ENCODE measurements at regions not wholly inside any gene's neighbourhood (a gene's known extent, or its start where the extent isn't known, plus 50 kb on each side); places are given as distances from the start of the nearest gene placed in this dataset.

DNA sequence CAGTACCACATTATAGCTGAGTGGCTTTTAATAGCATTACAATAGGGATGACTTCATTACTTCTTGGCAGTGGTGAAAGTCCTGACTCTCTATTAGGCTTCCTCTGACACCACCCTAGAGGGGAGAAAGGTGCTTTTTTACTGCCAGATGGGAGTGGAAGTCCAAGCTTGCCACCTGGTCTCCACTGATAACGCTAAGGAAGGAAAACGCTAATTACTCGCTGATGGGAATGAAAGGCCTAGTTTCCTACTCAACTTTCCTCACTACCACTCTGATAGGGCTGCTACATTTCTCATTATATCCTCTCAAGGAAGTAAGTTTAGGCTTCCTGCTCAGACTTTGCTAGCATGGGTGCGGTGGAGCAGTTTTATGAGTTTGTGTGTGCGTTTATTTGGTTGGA lies 62.3 kb upstream of the PAGE3 start:
- TF ChIP-seq CTCF (IDR thresholded peaks at IDR 0.05; ENCODE audit: insufficient read depth, low read depth, low read length), result no peak
- no peak for DNase-seq (ENCODE audit: low read depth)
- no peak overlapping the region for H3K4me3 ChIP-seq (ENCODE audit: low read depth, low read length)

DNA sequence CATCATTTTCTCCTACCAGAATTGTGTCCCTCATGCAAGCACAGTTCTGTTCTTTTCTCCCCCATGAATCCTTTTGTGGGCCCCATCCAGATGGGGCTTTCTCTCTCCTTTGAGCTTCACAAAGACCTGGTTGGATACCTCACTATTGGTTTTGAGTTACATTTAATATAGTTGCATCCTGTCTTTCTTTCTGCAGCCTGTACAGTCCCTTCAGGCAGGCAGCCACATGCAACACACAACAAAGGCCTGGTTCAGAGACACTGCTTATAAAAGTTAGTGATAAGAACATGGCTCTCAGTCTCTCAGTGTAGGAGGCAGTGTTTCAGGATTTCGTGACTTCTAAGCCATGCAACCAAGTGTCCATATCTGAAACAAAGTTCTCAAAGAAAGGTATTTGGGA lies 70.6 kb upstream of the PAGE3 start:
- TF ChIP-seq CTCF (IDR thresholded peaks at IDR 0.05; ENCODE audit: insufficient read depth, low read depth, low read length), result no peak
- no peak for DNase-seq (ENCODE audit: low read depth)
- H3K4me3 ChIP-seq (ENCODE audit: low read depth, low read length), result no peak overlapping the region

DNA sequence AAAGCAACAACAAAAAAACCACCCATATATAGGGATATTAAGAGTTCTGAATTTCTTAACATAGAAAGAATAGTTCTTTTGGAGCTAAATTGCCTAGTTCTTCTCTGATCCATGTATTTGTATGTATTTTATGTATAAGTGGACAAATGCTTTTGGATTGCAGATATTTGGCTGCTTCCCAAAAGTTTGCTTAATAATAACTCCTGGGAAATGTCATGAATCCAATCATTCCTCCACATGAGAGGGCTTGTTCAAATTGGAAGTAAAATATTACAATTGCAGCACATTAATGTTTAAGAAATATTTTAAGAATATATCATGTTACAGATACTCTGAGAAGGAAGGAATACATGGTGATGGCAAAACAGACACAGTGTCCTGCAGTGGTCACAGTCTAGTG lies 71.5 kb upstream of the PAGE3 start:
- DNase-seq (ENCODE audit: low read depth), result no peak
- no peak overlapping the region for H3K4me3 ChIP-seq (ENCODE audit: low read depth, low read length)
- no peak for TF ChIP-seq CTCF (IDR thresholded peaks at IDR 0.05; ENCODE audit: insufficient read depth, low read depth, low read length)

DNA sequence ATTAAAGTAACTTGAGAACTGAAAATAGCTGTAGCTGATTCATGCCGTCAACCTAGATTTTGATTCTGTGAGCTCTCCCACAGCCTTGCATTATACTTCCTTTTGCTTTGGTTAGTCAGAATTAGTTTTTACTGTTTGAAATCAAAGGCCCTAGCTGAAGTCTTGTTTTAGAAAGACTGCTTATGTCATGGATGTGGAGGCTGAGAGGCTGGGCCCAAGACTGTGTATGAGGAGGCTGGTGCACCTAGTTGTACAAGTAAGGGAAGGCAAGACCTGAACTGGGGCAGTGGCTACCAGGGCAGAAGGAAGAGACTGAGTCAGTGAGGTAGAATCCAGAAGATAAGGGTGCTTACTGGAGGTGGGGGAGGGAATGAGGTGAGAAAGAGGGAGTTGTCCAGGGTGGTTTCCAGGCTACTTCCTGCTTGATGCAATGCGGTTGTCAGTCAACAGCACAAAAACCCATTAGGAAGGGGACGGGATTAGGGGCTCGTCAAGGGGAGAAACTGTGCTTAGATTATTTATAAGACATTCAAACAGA lies 76.2 kb upstream of the PAGE3 start:
- DNase-seq (ENCODE audit: low read depth), result no peak
- no peak overlapping the region for H3K4me3 ChIP-seq (ENCODE audit: low read depth, low read length)
- TF ChIP-seq CTCF (IDR thresholded peaks at IDR 0.05; ENCODE audit: insufficient read depth, low read depth, low read length), result no peak

DNA sequence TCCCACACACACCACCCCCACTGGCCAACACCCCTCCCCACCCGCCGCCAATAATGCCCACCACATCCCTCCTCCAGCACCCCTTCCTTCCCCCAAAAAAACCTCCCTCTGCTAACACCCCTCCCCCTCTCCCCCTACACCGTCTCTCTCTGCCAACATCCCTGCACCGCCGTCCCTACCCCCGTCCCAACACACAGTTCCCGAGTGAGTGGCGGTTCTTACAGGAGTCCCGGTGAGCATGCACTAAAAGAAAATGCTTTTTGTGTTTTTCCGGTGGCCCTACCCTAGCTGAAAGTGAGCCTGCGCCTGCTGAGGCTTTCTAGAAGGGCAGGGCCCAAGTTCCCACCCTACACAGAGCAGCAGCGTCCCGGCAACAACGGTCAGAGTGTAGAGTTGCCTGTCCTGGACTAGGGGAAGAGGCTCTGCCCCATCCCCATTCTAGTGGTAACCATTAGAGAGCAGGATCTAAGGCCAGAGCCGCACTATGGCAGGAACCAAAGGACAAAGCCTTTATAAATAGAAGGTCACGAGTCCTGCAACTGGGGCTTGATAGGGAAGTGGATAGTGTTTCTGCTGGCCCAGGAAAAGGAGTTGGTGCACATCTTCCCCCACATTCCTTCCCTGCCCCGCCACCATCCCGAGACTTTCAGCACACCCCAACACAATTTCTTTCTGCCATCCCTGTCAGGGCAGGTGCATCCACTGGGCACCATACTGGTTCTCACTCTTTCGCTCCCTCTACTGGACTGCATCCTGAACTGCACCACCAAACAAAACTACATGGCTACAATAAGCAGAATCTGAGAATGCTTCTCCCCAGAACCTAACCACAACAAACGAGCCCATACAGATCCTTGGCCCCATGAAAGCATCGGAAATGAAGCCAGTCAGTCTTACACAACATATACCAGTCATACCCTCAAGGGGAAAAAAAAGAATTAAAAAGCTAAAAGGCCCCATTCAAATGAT lies 78.1 kb upstream of the PAGE3 start:
- H3K4me3 ChIP-seq (ENCODE audit: low read depth, low read length), result no peak overlapping the region
- DNase-seq (ENCODE audit: low read depth), result peak; percentile 7
- TF ChIP-seq CTCF (IDR thresholded peaks at IDR 0.05; ENCODE audit: insufficient read depth, low read depth, low read length), result peak; percentile 46

DNA sequence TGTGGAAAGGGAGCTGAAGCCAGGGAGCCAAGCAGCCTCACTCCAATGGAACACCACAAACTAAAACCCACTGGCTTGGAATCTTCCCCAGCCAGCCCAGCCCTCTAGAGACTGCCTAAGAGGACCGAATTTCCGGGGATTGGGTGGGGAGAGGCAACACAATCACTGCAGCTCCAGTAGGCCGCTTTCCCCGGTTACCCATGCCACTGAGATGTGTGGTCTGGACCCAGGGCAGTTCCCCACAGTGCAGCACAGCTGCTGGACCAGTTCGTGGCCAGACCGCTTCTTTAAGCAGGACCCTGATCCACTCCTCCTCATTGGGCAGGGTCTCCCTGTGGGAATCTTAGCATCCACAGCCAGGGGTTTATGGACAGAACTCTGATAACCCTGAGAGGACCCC lies 91.9 kb upstream of the PAGE3 start:
- DNase-seq (ENCODE audit: low read depth), result no peak
- H3K4me3 ChIP-seq (ENCODE audit: low read depth, low read length), result no peak overlapping the region
- no peak for TF ChIP-seq CTCF (IDR thresholded peaks at IDR 0.05; ENCODE audit: insufficient read depth, low read depth, low read length)

Measured in fibroblast of villous mesenchyme (primary cell).